GM18505 (cell line): ENCODE measurements at regions not wholly inside any gene's neighbourhood (a gene's known extent, or its start where the extent isn't known, plus 50 kb on each side); places are given as distances from the start of the nearest gene placed in this dataset.

ENCODE experiments used
- ATAC-seq: cut with Tn5 transposase; IDR thresholded peaks from one replicate; pipeline ENCODE4 v1.9.1; 2021; ENCODE audit not compliant: unreplicated experiment
- POLR2A ChIP-seq: IDR thresholded peaks from 4 replicates; pipeline ENCODE4 v1.6.1; 2011; ENCODE audit warnings: borderline replicate concordance; ENCODE audit not compliant: insufficient read depth, insufficient read length; ENCODE audit errors: extremely low read depth

DNA sequence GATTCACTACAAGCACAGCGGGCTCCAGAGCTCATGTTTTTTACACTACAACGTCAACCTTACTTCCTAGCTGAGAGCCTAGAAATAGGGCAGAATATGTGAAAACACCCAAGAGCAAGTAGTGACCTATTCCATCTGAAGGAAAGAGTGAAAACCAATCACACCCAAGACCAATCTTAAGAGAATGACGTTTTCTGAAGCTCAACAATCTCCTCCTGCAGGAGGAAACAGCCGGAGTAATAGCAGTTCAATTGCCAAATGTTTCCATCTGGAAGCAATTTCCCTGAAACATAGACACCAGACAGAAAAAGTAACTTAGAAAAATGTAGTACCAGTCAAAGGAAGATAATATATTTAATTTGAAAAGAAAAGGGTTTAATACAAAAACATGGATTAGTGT is 142.4 kb downstream of the ANXA5 start:
- TF ChIP-seq POLR2A, result no peak
- no peak for ATAC-seq

DNA sequence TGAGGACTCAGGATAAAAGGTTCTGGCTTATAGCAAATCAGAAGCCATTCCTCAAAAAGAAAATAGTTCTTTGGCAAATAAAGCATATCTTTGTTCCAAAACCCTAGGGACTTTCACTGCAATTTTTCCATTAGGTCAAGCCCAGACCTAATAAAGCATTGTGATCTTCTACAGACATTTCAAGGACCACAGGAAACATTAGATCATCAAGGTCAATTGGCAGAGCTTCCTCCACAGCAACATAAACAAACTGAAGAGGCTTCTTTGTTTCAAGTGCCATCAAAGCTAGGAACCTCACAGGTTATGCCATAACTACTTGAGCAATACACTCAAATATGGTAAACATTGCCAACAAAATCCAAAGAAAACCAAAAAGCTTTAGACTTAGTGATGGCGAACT is 144.9 kb downstream of the ANXA5 start:
- no peak for ATAC-seq
- no peak for TF ChIP-seq POLR2A

GRCh38 chr4:121551271-121551670 is 145.5 kb downstream of the ANXA5 start:
- no peak for ATAC-seq

GRCh38 chr4:121541696-121542095 is 155.1 kb downstream of the ANXA5 start:
- no peak for TF ChIP-seq POLR2A
- ATAC-seq, result no peak

More at GRCh38 chr4:121551271-121551670, 145.5 kb downstream of the ANXA5 start:
- no peak for TF ChIP-seq POLR2A

DNA sequence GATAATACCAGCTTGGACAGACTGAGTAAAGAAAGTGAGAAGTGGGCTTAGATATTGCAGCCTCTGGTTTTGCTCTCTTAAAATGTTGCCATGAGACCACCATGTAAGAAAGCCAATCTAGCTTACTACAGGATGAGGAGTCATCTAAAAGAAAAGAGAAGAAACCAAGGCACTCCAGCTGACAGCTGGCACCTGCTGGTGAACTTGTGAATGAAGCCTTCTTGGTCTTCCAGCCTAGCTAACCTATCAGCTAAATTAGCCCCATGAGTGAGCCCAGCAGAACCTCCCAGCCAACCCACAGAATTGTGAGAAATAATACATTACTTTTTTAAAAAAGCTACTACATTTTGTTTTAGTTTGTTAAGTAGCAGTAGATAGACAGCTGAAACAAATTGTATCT is 154.5 kb upstream of the QRFPR start:
- no peak for ATAC-seq
- no peak for TF ChIP-seq POLR2A

GRCh38 chr4:121534187-121534586 is 153.4 kb upstream of the QRFPR start:
- TF ChIP-seq POLR2A, result no peak
- no peak for ATAC-seq

DNA sequence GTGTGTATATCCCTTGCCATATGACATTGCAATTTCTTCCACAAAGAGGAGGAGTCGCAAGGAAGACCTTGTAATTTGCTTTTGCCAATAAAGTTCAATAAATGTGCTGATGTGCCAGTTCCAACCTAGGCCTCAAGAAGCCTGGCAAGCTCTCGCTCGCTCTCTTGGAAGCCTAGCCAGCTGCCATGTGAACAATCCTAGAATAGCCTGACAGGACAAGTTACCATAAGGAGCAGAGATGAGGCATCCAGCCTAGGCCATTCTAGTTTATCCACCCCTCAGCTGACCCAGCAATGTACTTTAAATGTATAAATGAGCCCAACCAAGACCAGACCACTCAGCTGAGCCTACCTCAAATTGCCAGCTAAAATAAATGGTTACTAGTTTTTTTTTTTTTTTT is 145.7 kb upstream of the QRFPR start:
- no peak for ATAC-seq
- no peak for TF ChIP-seq POLR2A

DNA sequence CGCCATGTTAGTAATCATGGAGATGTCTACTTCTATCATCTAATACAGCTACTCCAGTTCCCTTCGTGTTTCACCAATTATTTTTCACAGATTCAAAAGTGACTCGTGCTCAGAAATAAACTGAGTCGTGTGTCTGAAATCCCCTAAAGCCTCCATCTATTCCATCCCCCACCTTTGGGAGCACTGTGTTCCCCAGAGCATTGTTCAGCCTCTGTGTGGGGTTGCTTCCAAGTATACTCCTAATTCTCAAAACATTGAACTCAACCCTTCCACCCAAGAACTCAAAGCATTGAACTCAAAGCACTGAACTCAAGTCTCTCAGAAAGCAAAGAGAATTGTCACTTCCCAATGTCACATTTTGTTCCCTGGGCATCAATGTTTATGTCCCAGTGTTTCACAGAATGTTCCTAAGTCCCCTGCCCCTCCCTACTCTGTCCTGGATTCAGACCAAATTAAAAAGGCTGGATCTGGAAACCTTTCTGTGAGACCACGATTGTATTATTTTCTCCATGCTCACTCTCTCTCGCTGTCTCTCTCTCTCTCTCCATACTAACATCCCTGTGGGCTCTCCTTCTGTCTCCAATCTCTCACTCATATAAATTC is 138.5 kb upstream of the QRFPR start:
- no peak for TF ChIP-seq POLR2A

DNA sequence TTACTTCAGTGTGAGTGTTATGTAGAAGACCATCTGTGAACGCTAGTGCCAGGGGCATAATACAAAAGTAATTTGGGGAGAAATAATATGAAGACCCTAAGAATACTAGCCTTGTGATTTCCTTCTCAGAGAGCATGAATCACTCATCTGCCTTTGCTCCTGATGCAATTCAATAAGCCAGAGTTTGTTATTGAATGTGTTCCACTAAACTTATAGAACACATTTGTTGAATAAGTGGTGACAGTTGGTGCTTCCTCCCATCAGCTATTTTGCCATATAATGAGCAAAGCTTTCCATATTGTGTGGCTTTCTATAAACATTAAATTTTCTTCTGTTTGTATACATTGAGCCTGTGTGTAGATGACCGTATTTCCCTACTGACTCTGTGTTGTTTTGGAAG is 136.4 kb upstream of the QRFPR start:
- ATAC-seq, result no peak
- TF ChIP-seq POLR2A, result no peak

More for the DNA sequence above, 138.5 kb upstream of the QRFPR start:
- no peak for ATAC-seq

GRCh38 chr4:121514443-121514842 is 133.6 kb upstream of the QRFPR start:
- ATAC-seq, result no peak
- no peak for TF ChIP-seq POLR2A

GRCh38 chr4:121510341-121510874 is 129.6 kb upstream of the QRFPR start:
- no peak for TF ChIP-seq POLR2A

DNA sequence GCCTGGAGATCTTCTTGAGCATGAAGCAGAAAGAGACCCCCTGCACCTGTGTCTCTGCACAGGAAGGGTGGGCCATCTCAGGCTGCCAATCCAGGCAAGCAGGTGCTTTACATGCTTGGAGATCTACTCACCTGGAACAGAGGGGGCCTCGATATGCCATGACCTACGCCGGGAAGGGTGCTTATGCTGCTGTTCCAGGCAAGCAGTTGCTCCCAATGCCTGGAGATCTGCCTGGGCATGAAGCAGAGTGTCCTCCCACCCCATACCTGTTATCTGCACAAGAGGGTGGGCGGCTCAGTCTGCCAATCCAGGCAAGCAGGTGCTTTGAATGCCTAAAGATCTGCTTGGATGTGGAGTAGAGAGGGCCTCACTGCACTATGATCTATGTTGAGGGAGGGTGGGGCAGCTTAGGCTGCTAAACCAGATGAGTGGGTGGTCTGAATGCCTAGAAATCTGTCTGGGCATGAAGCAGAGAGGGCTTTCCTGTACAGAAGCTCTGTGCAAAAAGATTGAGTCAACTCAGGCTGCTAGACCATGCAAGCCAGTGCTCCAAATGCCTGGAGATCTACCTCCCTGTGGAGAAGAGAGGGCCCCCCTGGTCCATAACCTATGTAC is 104.5 kb upstream of the QRFPR start:
- no peak for ATAC-seq
- TF ChIP-seq POLR2A, result no peak

More at GRCh38 chr4:121510341-121510874, 129.6 kb upstream of the QRFPR start:
- peak; percentile 78 for ATAC-seq

DNA sequence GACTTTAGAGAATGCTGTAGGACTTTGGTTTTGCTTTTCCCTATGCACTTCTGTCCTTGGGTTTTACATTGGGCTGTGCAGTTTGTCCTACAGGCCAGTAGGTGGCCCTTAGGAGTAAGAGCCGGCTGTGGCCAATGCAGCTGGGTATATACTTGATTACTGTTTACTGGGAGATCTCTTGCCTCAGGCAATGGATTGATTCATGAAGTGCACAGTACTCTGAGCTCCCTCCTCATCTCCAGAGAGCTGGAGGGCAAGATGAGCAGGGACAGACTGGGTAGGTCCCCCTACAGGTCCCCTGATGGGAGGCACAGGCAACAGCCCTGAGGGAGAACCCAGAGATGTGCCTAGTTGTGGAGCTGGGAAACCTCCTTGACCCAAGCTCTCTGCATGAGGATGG is 103.8 kb upstream of the QRFPR start:
- peak; percentile 96 for ATAC-seq
- no peak for TF ChIP-seq POLR2A

- no peak for TF ChIP-seq POLR2A
- no peak for ATAC-seq
Measured at GRCh38 chr4:121479808-121480207, 99.0 kb upstream of the QRFPR start.
